Neural cell (in vitro differentiated cells): ENCODE measurements at regions not wholly inside any gene's neighbourhood (a gene's known extent, or its start where the extent isn't known, plus 50 kb on each side); places are given as distances from the start of the nearest gene placed in this dataset.

Experiments used
- H2AFZ ChIP-seq: fragments of 200-600, 300-800 bp; sonication (generic), shearing (Covaris generic); 2 replicates; pipeline ENCODE4 v1.6.0; 2014; ENCODE audit warnings: low read depth, mild to moderate bottlenecking, antibody characterized with exemption, low read length, moderate library complexity
- H3F3A ChIP-seq: fragments of 200-600 bp; shearing (Covaris generic); 2 replicates; pipeline ENCODE4 v1.6.1; 2016; ENCODE audit warnings: mild to moderate bottlenecking, moderate library complexity, mixed read lengths, antibody characterized with exemption, low read length; ENCODE audit not compliant: insufficient read depth, poor library complexity, severe bottlenecking
- H3K27ac ChIP-seq: fragments of 200-600, 300-800 bp; sonication (generic), shearing (Covaris generic); 2 replicates; pipeline ENCODE4 v1.5.1; 2014; ENCODE audit warnings: mild to moderate bottlenecking, low read length, moderate library complexity
- H3K27me3 ChIP-seq: fragments of 300-800, 200-600 bp; sonication (generic), shearing (Covaris generic); 2 replicates; pipeline ENCODE4 v1.6.0; 2014; ENCODE audit warnings: mild to moderate bottlenecking, low read depth, low read length, moderate library complexity; ENCODE audit not compliant: insufficient read depth
- H3K36me3 ChIP-seq: fragments of 300-800, 200-600 bp; sonication (generic), shearing (Covaris generic); 2 replicates; pipeline ENCODE4 v1.5.1; 2014; ENCODE audit warnings: mild to moderate bottlenecking, antibody characterized with exemption, low read length, moderate library complexity; ENCODE audit not compliant: insufficient read depth
- H3K4me2 ChIP-seq: fragments of 300-800, 200-600 bp; sonication (generic), shearing (Covaris generic); 2 replicates; pipeline ENCODE4 v1.6.0; 2014; ENCODE audit warnings: mild to moderate bottlenecking, low read length
- H3K4me3 ChIP-seq: fragments of 300-800, 200-600 bp; sonication (generic), shearing (Covaris generic); 2 replicates; pipeline ENCODE4 v1.5.1; 2014; ENCODE audit warnings: mild to moderate bottlenecking, low read length, moderate library complexity
- H3K79me2 ChIP-seq: fragments of 200-600 bp; shearing (Covaris generic); replicated peaks from 2 replicates; pipeline ENCODE4 v1.6.0; 2014; ENCODE audit warnings: mild to moderate bottlenecking, low read length, moderate library complexity; ENCODE audit not compliant: insufficient read depth
- H3K9ac ChIP-seq: fragments of 300-800, 200-600 bp; sonication (generic), shearing (Covaris generic); 2 replicates; pipeline ENCODE4 v1.6.1; 2016; ENCODE audit warnings: mild to moderate bottlenecking, low read length, mixed read lengths
- H3K9me2 ChIP-seq: fragments of 200-600 bp; shearing (Covaris generic); 2 replicates; pipeline ENCODE4 v1.6.1; 2016; ENCODE audit warnings: mild to moderate bottlenecking, low read length, mixed read lengths; ENCODE audit not compliant: insufficient read depth
- H3K9me3 ChIP-seq: fragments of 200-600, 300-800 bp; sonication (generic), shearing (Covaris generic); 2 replicates; pipeline ENCODE4 v1.6.1; 2016; ENCODE audit warnings: mild to moderate bottlenecking, mixed run types, low read length, moderate library complexity, mixed read lengths
- H4K20me1 ChIP-seq: fragments of 200-600 bp; shearing (Covaris generic); 2 replicates; pipeline ENCODE4 v1.6.1; 2016; ENCODE audit warnings: mild to moderate bottlenecking, mixed run types; ENCODE audit not compliant: insufficient read depth
- EP300 ChIP-seq: fragments of 450-650 bp; conservative IDR thresholded peaks from 2 replicates; pipeline ENCODE4 v1.6.1; 2014; ENCODE audit warnings: antibody characterized with exemption, mild to moderate bottlenecking, moderate library complexity; ENCODE audit not compliant: poor library complexity, severe bottlenecking
- EZH2 ChIP-seq: fragments of 200-600, 300-800 bp; shearing (Covaris generic), sonication (generic); IDR thresholded peaks from 2 replicates; pipeline ENCODE4 v1.6.1; 2014; ENCODE audit warnings: antibody characterized with exemption, low read length, borderline replicate concordance, mild to moderate bottlenecking; ENCODE audit not compliant: insufficient read depth, poor library complexity, severe bottlenecking
- MXI1 ChIP-seq: fragments of 450-650 bp; conservative IDR thresholded peaks from 2 replicates; pipeline ENCODE4 v1.6.1; 2014; ENCODE audit warnings: antibody characterized with exemption, mild to moderate bottlenecking; ENCODE audit not compliant: poor library complexity, severe bottlenecking
- POLR2AphosphoS5 ChIP-seq: IDR thresholded peaks from 2 replicates; pipeline ENCODE4 v1.6.1; 2012
- RAD21 ChIP-seq: fragments of 450-650 bp; conservative IDR thresholded peaks from 2 replicates; pipeline ENCODE4 v1.6.1; 2014; ENCODE audit warnings: antibody characterized with exemption, mild to moderate bottlenecking, moderate library complexity
- SMC3 ChIP-seq: fragments of 450-650 bp; conservative IDR thresholded peaks from 2 replicates; pipeline ENCODE4 v1.6.1; 2014; ENCODE audit warnings: antibody characterized with exemption, mild to moderate bottlenecking, moderate library complexity; ENCODE audit not compliant: poor library complexity
- TAF1 ChIP-seq: IDR thresholded peaks from 2 replicates; pipeline ENCODE4 v1.6.1; 2012; ENCODE audit warnings: low read depth
- TF ChIP-seq, protein P1 (sequence below): fragments of 450-650 bp; IDR thresholded peaks from 2 replicates; pipeline ENCODE4 v1.5.1; 2014; ENCODE audit warnings: antibody characterized with exemption, mild to moderate bottlenecking, moderate library complexity; ENCODE audit not compliant: poor library complexity, severe bottlenecking
- TF ChIP-seq, protein P2 (sequence below): IDR thresholded peaks from 2 replicates; pipeline ENCODE4 v1.6.1; 2012; ENCODE audit warnings: borderline replicate concordance

DNA sequence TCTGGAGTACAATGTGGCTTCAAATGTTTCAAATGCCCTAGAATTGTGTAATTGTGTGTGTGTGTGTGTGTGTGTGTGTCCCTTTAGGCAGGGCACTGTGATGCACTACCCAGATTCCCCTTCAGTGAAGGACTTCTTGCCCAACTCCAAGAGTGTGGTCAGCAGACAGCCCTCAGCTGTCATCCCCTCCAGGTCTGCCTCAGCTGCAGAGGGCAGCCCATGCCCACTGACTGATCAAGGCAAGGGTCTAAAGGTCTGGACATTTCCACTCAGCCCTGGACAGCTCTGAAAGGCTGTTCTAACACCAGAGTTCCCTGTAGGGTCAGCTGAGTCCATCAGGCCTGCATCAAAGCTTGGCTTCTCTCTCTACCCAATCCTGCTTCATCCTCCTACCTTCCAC is 83.9 kb upstream of the USP9X start:
- TF ChIP-seq RAD21 (no peak), EP300 (no peak), TAF1 (no peak)
- Histone ChIP-seq H3K27me3 (no peaks in the 10 kb centered on the region), H3K4me2 (no peak overlapping the region), H3K36me3 (no peaks in the 10 kb centered on the region), H3F3A (no peaks in the 10 kb centered on the region), H3K79me2 (no peaks in the 10 kb centered on the region), H3K27ac (no peak overlapping the region), H3K9me2 (no peaks in the 10 kb centered on the region), H2AFZ (no peak overlapping the region), H3K9me3 (no peaks in the 10 kb centered on the region), H3K4me3 (no peak overlapping the region), H4K20me1 (no peaks in the 10 kb centered on the region), H3K9ac (no peak overlapping the region)

DNA sequence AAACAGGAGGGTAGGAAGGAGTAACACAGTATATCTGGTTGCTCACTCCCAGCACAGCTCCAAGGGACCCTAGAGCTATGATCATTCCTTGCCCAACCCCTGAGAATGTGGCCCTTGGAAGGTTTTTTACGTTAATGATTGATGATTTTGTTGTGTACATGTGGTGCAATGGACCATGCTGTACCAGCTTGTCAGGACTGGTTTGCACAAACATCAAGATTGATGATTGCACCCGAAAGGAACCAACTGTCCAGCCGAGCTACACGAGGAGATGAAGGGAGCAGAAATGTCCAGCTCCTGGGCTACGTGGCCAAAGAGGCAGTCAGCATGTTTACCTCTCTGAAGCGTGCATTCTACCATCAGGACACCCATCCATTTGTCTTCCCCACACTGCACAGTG is 83.2 kb upstream of the USP9X start:
- no peaks in the 10 kb centered on the region for H4K20me1 ChIP-seq
- no peak overlapping the region for H2AFZ ChIP-seq
- H3F3A ChIP-seq, result no peaks in the 10 kb centered on the region
- no peak overlapping the region for H3K27ac ChIP-seq
- no peak overlapping the region for H3K4me2 ChIP-seq
- no peaks in the 10 kb centered on the region for H3K9me3 ChIP-seq
- no peak overlapping the region for H3K4me3 ChIP-seq
- H3K79me2 ChIP-seq, result no peaks in the 10 kb centered on the region
- no peak for TF ChIP-seq SMC3
- H3K36me3 ChIP-seq, result no peaks in the 10 kb centered on the region
- H3K9me2 ChIP-seq, result no peaks in the 10 kb centered on the region
- H3K9ac ChIP-seq, result no peak overlapping the region
- no peaks in the 10 kb centered on the region for H3K27me3 ChIP-seq

DNA sequence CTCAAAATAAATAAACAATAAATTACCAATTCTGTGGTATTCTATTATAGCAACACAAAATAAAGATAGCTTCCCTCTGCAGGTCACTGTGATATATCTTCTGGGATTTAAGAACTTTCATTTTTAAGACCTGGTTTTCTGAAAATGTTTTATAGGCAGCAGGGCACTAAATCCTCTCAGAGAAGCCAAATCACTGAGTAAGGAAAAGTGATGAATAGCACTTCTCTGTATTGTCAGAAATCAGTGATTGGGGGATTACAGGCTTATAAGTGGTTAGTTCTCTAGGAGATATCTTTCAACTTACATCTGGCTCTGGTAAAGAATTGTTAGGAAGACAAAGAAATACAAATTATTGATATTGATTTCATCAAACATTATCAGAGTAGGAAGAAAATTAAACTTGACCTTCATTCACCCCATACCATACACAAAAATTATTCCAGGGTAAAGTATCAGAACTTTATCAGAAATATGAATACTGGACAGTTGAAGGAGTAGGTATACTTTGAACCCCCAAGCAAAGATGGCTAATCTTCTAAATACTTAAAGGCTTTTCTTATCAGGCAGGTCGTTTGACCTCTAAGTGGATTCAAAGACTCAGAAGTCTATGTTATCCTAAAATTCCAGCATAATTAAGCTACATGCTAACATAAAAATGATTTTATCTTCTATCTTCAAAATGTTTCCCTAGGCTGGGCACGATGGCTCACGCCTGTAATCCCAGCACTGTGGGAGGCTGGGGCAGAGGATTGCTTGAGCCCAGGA is 81.6 kb upstream of the USP9X start:
- no peaks in the 10 kb centered on the region for H3K79me2 ChIP-seq
- H3K9me2 ChIP-seq, result no peaks in the 10 kb centered on the region
- no peak overlapping the region for H3K4me2 ChIP-seq
- H3K27me3 ChIP-seq, result no peaks in the 10 kb centered on the region
- no peaks in the 10 kb centered on the region for H3K36me3 ChIP-seq
- no peaks in the 10 kb centered on the region for H3F3A ChIP-seq
- H3K9ac ChIP-seq, result no peak overlapping the region
- H2AFZ ChIP-seq, result no peak overlapping the region
- H3K9me3 ChIP-seq, result no peaks in the 10 kb centered on the region
- H4K20me1 ChIP-seq, result no peaks in the 10 kb centered on the region
- H3K4me3 ChIP-seq, result no peak overlapping the region
- H3K27ac ChIP-seq, result no peak overlapping the region
- TF ChIP-seq TAF1 (no peak), POLR2AphosphoS5 (no peak), EZH2 (no peak), SMC3 (no peak), RAD21 (no peak), MXI1 (no peak), EP300 (no peak)
- TF ChIP-seq, protein P1, sequence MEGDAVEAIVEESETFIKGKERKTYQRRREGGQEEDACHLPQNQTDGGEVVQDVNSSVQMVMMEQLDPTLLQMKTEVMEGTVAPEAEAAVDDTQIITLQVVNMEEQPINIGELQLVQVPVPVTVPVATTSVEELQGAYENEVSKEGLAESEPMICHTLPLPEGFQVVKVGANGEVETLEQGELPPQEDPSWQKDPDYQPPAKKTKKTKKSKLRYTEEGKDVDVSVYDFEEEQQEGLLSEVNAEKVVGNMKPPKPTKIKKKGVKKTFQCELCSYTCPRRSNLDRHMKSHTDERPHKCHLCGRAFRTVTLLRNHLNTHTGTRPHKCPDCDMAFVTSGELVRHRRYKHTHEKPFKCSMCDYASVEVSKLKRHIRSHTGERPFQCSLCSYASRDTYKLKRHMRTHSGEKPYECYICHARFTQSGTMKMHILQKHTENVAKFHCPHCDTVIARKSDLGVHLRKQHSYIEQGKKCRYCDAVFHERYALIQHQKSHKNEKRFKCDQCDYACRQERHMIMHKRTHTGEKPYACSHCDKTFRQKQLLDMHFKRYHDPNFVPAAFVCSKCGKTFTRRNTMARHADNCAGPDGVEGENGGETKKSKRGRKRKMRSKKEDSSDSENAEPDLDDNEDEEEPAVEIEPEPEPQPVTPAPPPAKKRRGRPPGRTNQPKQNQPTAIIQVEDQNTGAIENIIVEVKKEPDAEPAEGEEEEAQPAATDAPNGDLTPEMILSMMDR, result no peak
- TF ChIP-seq, protein P2, sequence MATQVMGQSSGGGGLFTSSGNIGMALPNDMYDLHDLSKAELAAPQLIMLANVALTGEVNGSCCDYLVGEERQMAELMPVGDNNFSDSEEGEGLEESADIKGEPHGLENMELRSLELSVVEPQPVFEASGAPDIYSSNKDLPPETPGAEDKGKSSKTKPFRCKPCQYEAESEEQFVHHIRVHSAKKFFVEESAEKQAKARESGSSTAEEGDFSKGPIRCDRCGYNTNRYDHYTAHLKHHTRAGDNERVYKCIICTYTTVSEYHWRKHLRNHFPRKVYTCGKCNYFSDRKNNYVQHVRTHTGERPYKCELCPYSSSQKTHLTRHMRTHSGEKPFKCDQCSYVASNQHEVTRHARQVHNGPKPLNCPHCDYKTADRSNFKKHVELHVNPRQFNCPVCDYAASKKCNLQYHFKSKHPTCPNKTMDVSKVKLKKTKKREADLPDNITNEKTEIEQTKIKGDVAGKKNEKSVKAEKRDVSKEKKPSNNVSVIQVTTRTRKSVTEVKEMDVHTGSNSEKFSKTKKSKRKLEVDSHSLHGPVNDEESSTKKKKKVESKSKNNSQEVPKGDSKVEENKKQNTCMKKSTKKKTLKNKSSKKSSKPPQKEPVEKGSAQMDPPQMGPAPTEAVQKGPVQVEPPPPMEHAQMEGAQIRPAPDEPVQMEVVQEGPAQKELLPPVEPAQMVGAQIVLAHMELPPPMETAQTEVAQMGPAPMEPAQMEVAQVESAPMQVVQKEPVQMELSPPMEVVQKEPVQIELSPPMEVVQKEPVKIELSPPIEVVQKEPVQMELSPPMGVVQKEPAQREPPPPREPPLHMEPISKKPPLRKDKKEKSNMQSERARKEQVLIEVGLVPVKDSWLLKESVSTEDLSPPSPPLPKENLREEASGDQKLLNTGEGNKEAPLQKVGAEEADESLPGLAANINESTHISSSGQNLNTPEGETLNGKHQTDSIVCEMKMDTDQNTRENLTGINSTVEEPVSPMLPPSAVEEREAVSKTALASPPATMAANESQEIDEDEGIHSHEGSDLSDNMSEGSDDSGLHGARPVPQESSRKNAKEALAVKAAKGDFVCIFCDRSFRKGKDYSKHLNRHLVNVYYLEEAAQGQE, result no peak
